GM12878 (cell line): ENCODE measurements at regions not wholly inside any gene's neighbourhood (a gene's known extent, or its start where the extent isn't known, plus 50 kb on each side); places are given as distances from the start of the nearest gene placed in this dataset.

Experiments used
- ATAC-seq: fragments of 200-7000 bp; cut with Tn5 transposase; 3 replicates; pipeline ENCODE4 v1.9.1; 2020; ENCODE audit warnings: mild to moderate bottlenecking, moderate library complexity
- BruUV-seq: library from RNA; stranded (reverse); fragments of 400-500 nt; replicated peaks from 2 replicates; lab custom pipeline; 2021; lab: Mats Ljungman, UMichigan
- CTCF ChIA-PET: fragments of 300-600 bp; sonication (Branson Sonifier 250); formaldehyde crosslinking; extraction: SDS; loops from one replicate; lab custom pipeline; 2021; ENCODE audit warnings: inconsistent platforms; lab: Yijun Ruan, JAX
- POLR2A ChIA-PET: fragments of 350-600 bp; formaldehyde crosslinking; extraction: SDS; loops from one replicate; lab custom pipeline; 2021; ENCODE audit warnings: inconsistent platforms; lab: Charles Lee
- RAD21 ChIA-PET: fragments of 300-600 bp; sonication (Branson Sonifier 250); formaldehyde crosslinking; loops from one replicate; lab custom pipeline; 2023; ENCODE audit warnings: antibody characterized with exemption; ENCODE audit not compliant: unreplicated experiment; lab: Charles Lee
- SMC1A ChIA-PET: fragments of 300-600 bp; sonication (Branson Sonifier 250); formaldehyde crosslinking; loops from one replicate; lab custom pipeline; 2023; ENCODE audit not compliant: unreplicated experiment, uncharacterized antibody; lab: Charles Lee
- DNase-seq: peaks from one replicate; pipeline ENCODE4 v3.0.0-alpha.2; 2011; ENCODE audit warnings: low read depth, low spot score
- FAIRE-seq: peaks from 3 replicates; lab custom pipeline; 2011; peaks lifted over from hg19 to GRCh38; lab: Jason Lieb, UNC
- H2AFZ ChIP-seq: 2 replicates; pipeline ENCODE4 v1.6.0; 2011; ENCODE audit warnings: low read depth, low read length, control low read depth; ENCODE audit not compliant: control insufficient read depth
- H3K27ac ChIP-seq: 2 replicates; pipeline ENCODE4 v1.5.1; 2011; ENCODE audit warnings: control low read depth; ENCODE audit not compliant: control insufficient read depth, insufficient read depth
- H3K27me3 ChIP-seq, 2 experiments: replicated peaks in 1 of 2; 2 replicates each; pipeline versions ENCODE4 v1.6.0 to v1.6.1; 2011; ENCODE audit warnings: low read length in 1 of 2; ENCODE audit not compliant: control insufficient read depth in 2 of 2, insufficient read depth in 2 of 2
- H3K36me3 ChIP-seq, 2 experiments: 2 replicates each; pipeline ENCODE4 v1.5.1; 2011; ENCODE audit warnings: low read length in 1 of 2; ENCODE audit not compliant: control insufficient read depth in 2 of 2, insufficient read depth in 2 of 2
- H3K4me1 ChIP-seq: 2 replicates; pipeline ENCODE4 v1.6.1; 2011; ENCODE audit warnings: mild to moderate bottlenecking, low read length, moderate library complexity, mixed read lengths; ENCODE audit not compliant: control insufficient read depth, insufficient read depth
- H3K4me2 ChIP-seq: 2 replicates; pipeline ENCODE4 v1.6.0; 2011; ENCODE audit warnings: control low read depth; ENCODE audit not compliant: control insufficient read depth, insufficient read depth
- H3K4me3 ChIP-seq: fragments of 200-600 bp; sonication (generic); 2 replicates; pipeline ENCODE4 v1.5.1; 2016
- H3K79me2 ChIP-seq: 2 replicates; pipeline ENCODE4 v1.6.0; 2011; ENCODE audit warnings: low read length; ENCODE audit not compliant: control insufficient read depth, insufficient read depth
- H3K9ac ChIP-seq: 2 replicates; pipeline ENCODE4 v1.8.0; 2011; ENCODE audit warnings: low read length, control low read depth, mixed read lengths; ENCODE audit not compliant: control insufficient read depth, insufficient read depth
- H3K9me3 ChIP-seq: replicated peaks from 3 replicates; pipeline ENCODE4 v1.5.1; 2011; ENCODE audit warnings: mild to moderate bottlenecking, low read length; ENCODE audit not compliant: control insufficient read depth, insufficient read depth
- H4K20me1 ChIP-seq: 2 replicates; pipeline ENCODE4 v1.6.0; 2011; ENCODE audit not compliant: control insufficient read depth, insufficient read depth
- ATF3 ChIP-seq: IDR thresholded peaks from 2 replicates; pipeline ENCODE4 v1.6.1; 2011; ENCODE audit warnings: low read depth, mild to moderate bottlenecking, low read length, moderate library complexity, borderline replicate concordance; ENCODE audit errors: extremely low read depth
- CHD2 ChIP-seq: IDR thresholded peaks from 2 replicates; pipeline ENCODE4 v1.6.1; 2011; ENCODE audit warnings: low read depth, low read length, improper control_type of control experiment, borderline replicate concordance
- EED ChIP-seq: sonication (generic); IDR thresholded peaks from 2 replicates; pipeline ENCODE4 v1.6.1; 2016; ENCODE audit warnings: antibody characterized with exemption, low read depth
- FOXK2 ChIP-seq: fragments of 450-650 bp; IDR thresholded peaks from 2 replicates; pipeline ENCODE4 v1.6.1; 2017; ENCODE audit warnings: mild to moderate bottlenecking, moderate library complexity
- HDGF ChIP-seq: fragments of 450-650 bp; IDR thresholded peaks from 2 replicates; pipeline ENCODE4 v1.6.1; 2016; ENCODE audit warnings: antibody characterized with exemption
- MYC ChIP-seq: IDR thresholded peaks from 2 replicates; pipeline ENCODE4 v1.6.1; 2011; ENCODE audit warnings: mild to moderate bottlenecking, low read length, moderate library complexity, inconsistent platforms; ENCODE audit not compliant: insufficient read depth, insufficient replicate concordance, insufficient read length, severe bottlenecking
- NFYB ChIP-seq: IDR thresholded peaks from 2 replicates; pipeline ENCODE4 v1.6.1; 2011; ENCODE audit warnings: low read depth, mild to moderate bottlenecking, low read length, improper control_type of control experiment, moderate library complexity; ENCODE audit not compliant: insufficient read depth
- NR2C1 ChIP-seq: fragments of 450-650 bp; IDR thresholded peaks from 2 replicates; pipeline ENCODE4 v1.6.1; 2017; ENCODE audit warnings: antibody characterized with exemption, mild to moderate bottlenecking, moderate library complexity
- REST ChIP-seq: IDR thresholded peaks from 2 replicates; pipeline ENCODE4 v1.6.1; 2012; ENCODE audit warnings: mild to moderate bottlenecking, low read depth, low read length
- RFX5 ChIP-seq: IDR thresholded peaks from 2 replicates; pipeline ENCODE4 v1.6.1; 2011; ENCODE audit warnings: low read depth, low read length, improper control_type of control experiment
- SREBF2 ChIP-seq: IDR thresholded peaks from 2 replicates; pipeline ENCODE4 v1.6.1; 2012; ENCODE audit warnings: mild to moderate bottlenecking, low read length
- ZNF687 ChIP-seq: fragments of 450-650 bp; IDR thresholded peaks from 2 replicates; pipeline ENCODE4 v1.6.1; 2017; ENCODE audit warnings: mild to moderate bottlenecking, moderate library complexity
- in situ Hi-C: fragments of 300-500 bp; cut with MboI; formaldehyde crosslinking; loops from 9 replicates; pipeline ENCODE4 v1.14.3; 2018; ENCODE audit warnings: mixed read lengths
- intact Hi-C: fragments of 100-400 bp; cut with micrococcal nuclease; formaldehyde crosslinking; loops from one replicate; pipeline ENCODE4 v1.14.2; 2022; ENCODE audit not compliant: unreplicated experiment

GRCh38 chr13:91151921-91152320 is 195.6 kb upstream of the MIR17HG start (continued):
- no peak for TF ChIP-seq NR2C1

- no TSS peak for BruUV-seq
- ATAC-seq (no peak), DNase-seq (no peak), FAIRE-seq (no peak)
- Histone ChIP-seq H3K4me1 (no peaks in the 10 kb centered on the region), H3K4me2 (no peak overlapping the region), H3K36me3 (no peaks in the 10 kb centered on the region), H3K27me3 (no peaks in the 10 kb centered on the region; a peak in 1 of 4 replicates), H3K9me3 (no peaks in the 10 kb centered on the region), H3K27ac (no peak overlapping the region), H4K20me1 (no peaks in the 10 kb centered on the region), H2AFZ (no peak overlapping the region), H3K79me2 (no peaks in the 10 kb centered on the region), H3K4me3 (no peak overlapping the region), H3K9ac (no peak overlapping the region)
- in situ Hi-C loops (no loop called here), intact Hi-C loops (no loop called here)
- SMC1A ChIA-PET: no interaction called here
- CTCF ChIA-PET: no interaction called here
- POLR2A ChIA-PET: no interaction called here
- RAD21 ChIA-PET: no interaction called here
- TF ChIP-seq EED (no peak), ZNF687 (no peak), SREBF2 (no peak), RFX5 (no peak), HDGF (no peak), MYC (no peak), REST (no peak), FOXK2 (no peak), ATF3 (no peak), NFYB (no peak), CHD2 (no peak)
Observed at GRCh38 chr13:91153372-91153771, 194.1 kb upstream of the MIR17HG start.
